ENCODE measurements at regions not wholly inside any gene's neighbourhood (a gene's known extent, or its start where the extent isn't known, plus 50 kb on each side); places are given as distances from the start of the nearest gene placed in this dataset.

GRCh38 chr5:93165559-93165958 is 415.5 kb downstream of the NR2F1-AS1 start:
- no peak for DNase-seq

- DNase-seq = no peak
Measured at GRCh38 chr5:93164690-93165089, 416.3 kb downstream of the NR2F1-AS1 start.

DNA sequence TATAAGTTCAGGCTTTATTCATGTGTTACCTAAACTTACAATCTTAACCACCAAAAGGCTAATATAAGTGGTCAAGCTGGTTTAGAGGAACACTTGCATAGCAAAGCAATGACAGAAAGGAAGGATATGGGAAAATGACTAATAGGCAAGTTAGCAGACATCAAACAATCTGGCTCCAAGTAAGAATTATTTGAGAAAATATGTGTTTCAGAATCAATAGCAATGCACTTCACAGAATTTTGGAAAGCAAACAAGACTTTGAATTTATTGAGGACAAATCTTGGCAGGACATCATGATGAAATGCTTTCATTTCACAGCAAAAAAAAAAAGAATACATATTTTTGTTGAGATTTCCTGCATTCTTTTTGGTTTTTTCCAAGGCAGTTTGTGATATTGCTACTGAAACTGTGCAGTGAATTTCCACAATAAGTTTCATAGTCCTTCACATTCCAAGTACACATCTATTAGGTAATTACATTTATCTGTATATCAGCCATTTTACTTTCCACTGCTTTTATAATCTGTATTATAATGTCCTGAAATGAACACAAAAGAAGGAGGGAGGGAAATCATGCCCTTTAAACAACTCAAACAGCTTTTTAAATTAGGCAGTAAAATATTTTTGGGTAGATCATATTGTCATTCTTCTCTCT is 417.9 kb downstream of the NR2F1-AS1 start:
- no peak for DNase-seq

- no peak for DNase-seq
Measured at GRCh38 chr5:93161661-93162654, 419.1 kb downstream of the NR2F1-AS1 start.

GRCh38 chr5:93158841-93159240 is 422.2 kb downstream of the NR2F1-AS1 start:
- DNase-seq = no peak

- DNase-seq = no peak
Measured at GRCh38 chr5:93156566-93156965, 424.5 kb downstream of the NR2F1-AS1 start.

DNA sequence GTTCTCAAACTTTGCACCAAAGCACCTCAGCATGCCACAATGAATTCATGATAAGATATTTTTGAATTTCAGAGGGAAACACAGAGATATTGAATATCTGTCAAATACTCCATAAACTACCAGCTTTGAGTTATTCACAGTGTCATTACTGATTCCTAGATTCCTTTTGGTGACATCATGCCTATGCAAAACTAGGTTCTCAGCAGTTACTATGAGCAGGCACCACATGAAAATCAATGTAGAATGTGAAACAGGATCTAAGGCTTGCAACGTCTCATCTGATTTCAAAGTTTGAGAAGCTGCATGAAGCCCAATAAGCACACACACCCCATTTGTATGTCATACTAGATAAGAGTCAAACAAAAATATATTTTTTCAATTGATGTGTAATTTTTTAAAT is 426.5 kb downstream of the NR2F1-AS1 start:
- no peak for DNase-seq

- DNase-seq = no peak
Measured at GRCh38 chr5:93153461-93153860, 427.6 kb downstream of the NR2F1-AS1 start.

- DNase-seq = no peak
Measured at GRCh38 chr5:93151896-93152295, 429.1 kb downstream of the NR2F1-AS1 start.

- no peak for DNase-seq
Measured at GRCh38 chr5:93151121-93151520, 429.9 kb downstream of the NR2F1-AS1 start.

GRCh38 chr5:93150311-93151012 is 430.6 kb downstream of the NR2F1-AS1 start:
- DNase-seq = no peak

- no peak for DNase-seq
Measured at GRCh38 chr5:93145767-93146166, 435.3 kb downstream of the NR2F1-AS1 start.

DNA sequence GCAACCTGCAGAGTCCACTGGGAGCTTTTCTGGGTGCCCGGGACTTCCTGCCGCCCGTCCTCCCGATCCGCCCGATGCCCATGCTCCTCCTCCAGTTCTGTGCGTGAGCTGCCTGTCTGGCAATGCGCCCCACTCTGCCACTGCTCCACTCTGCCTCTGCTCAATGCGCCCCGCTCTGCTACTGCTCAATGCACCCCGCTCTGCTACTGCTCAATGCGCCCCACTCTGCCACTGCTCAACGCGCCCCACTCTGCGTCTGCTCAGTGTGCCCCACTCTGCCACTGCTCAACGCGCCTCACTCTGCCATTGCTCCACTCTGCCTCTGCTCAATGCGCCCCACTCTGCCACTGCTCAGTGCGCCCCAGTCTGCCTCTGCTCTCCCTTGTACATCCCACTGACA is 436.0 kb downstream of the NR2F1-AS1 start:
- DNase-seq = no peak

DNA sequence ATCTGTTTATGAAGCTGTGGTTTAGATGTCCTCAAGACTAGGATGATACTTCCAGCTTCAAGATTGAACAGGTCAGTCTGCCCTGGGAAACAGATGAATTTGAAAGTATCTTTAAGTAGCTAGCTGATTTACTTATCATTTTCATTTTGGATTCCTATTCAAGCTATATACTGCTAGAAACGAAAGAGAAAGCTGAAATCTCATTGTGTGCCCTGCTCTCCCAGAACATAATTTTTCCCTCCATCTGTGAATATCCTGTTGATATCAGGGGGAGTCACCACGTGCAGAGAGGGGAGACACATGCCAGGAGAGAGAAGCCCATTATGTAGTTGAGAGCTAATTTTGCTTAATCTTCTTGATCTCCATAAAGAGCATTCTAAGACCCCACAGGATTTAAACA is 439.1 kb downstream of the NR2F1-AS1 start:
- no peak for DNase-seq

DNA sequence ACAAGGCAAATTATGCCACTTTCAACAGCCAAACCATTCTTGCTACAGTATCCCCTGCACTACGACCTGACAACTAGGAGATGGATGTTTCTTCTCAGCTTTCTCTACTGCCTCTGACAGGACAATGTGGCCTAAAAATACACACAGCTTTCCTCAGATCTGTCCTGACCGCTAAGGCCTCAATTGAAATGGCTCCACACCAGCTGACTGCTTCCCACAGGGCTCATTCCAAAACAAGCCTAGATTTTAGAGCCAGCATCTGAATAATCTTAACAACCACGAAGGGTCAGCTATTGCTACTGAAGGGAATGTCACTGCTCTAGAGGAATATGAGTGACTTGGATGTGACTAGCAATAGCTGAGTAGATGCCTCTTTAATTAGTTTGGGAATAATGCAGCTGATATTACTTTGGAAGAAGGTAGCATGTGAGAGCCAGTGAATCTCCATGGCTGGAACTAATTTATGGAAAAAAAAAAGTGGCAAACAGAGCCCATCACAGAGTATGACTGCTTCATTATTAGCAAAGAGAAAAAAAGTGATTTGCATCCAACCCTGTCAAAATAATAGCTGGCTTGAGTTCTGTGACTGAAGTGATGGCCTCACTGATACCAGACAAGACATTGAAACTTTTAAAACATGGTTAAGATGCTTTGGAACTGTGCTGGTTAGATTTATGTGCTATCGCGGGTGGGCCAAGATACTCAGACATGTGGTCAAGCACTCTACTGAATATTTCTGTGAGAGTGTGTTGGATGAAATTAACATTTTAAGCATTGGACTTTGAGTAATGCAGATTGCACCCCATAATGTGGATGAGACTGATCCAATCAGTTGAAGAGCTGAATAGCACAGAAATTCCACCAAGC is 450.2 kb downstream of the NR2F1-AS1 start:
- DNase-seq = peak in 1 of 56 donors; percentile 0

DNA sequence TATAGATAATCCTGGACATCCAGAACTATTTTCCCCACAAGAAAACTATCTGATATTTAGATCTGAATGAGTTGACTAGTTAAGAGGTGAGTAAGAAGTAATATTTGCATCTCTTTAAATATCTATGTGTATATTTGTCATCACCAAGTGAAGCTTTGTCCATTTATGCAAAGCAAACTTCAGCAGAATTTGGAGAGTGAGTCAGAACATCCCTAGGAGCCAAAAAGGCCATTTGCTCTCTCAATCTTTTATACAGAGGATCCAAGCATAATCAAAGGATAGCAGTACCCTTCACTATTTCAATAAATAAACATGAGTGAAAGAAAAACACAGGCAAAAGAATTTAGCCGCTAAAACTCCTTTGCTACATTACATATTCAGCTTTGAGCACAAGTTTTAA is 454.4 kb downstream of the NR2F1-AS1 start:
- no peak for DNase-seq

GRCh38 chr5:93123127-93123526 is 457.9 kb downstream of the NR2F1-AS1 start:
- no peak for DNase-seq

- DNase-seq = no peak
Measured at GRCh38 chr5:93122446-93122845, 458.6 kb downstream of the NR2F1-AS1 start.

- DNase-seq = no peak
Measured at GRCh38 chr5:93120771-93121170, 460.2 kb downstream of the NR2F1-AS1 start.

- DNase-seq = no peak
Measured at GRCh38 chr5:93120051-93120450, 461.0 kb downstream of the NR2F1-AS1 start.

Measured in nucleus accumbens (tissue), 56 donors.